MM.1S (cell line): ENCODE measurements at regions not wholly inside any gene's neighbourhood (a gene's known extent, or its start where the extent isn't known, plus 50 kb on each side); places are given as distances from the start of the nearest gene placed in this dataset.

Experiments
- DNase-seq: peaks from one replicate; pipeline ENCODE4 v3.0.0-alpha.2; 2015
- H2AFZ ChIP-seq: fragments of 300-600 bp; sonication (generic); 2 replicates; pipeline ENCODE4 v1.6.0; 2016; ENCODE audit warnings: antibody characterized with exemption, low read length
- H3F3A ChIP-seq: fragments of 300-600 bp; sonication (generic); 2 replicates; pipeline ENCODE4 v1.6.1; 2016; ENCODE audit warnings: mild to moderate bottlenecking, antibody characterized with exemption, low read length, moderate library complexity, mixed read lengths; ENCODE audit not compliant: insufficient read depth
- H3K27ac ChIP-seq: fragments of 300-600 bp; sonication (generic); 2 replicates; pipeline ENCODE4 v1.5.1; 2016; ENCODE audit warnings: mild to moderate bottlenecking, low read length
- H3K27me3 ChIP-seq: fragments of 300-600 bp; sonication (generic); replicated peaks from 2 replicates; pipeline ENCODE4 v1.6.0; 2016; ENCODE audit warnings: low read length; ENCODE audit not compliant: insufficient read depth
- H3K36me3 ChIP-seq: fragments of 300-600 bp; sonication (generic); replicated peaks from 2 replicates; pipeline ENCODE4 v1.6.1; 2016; ENCODE audit warnings: mild to moderate bottlenecking, low read length, mixed read lengths; ENCODE audit not compliant: insufficient read depth
- H3K4me1 ChIP-seq: fragments of 300-600 bp; sonication (generic); 2 replicates; pipeline ENCODE4 v1.6.1; 2016; ENCODE audit warnings: low read length, mixed read lengths
- H3K4me2 ChIP-seq: fragments of 300-600 bp; sonication (generic); 2 replicates; pipeline ENCODE4 v1.6.0; 2016; ENCODE audit warnings: low read depth, low read length
- H3K4me3 ChIP-seq: fragments of 300-600 bp; sonication (generic); 2 replicates; pipeline ENCODE4 v1.5.1; 2016; ENCODE audit warnings: low read length, mixed read lengths
- H3K79me2 ChIP-seq: fragments of 300-600 bp; sonication (generic); 2 replicates; pipeline ENCODE4 v1.6.1; 2016; ENCODE audit warnings: mixed run types, low read length, mixed read lengths
- H3K9ac ChIP-seq: fragments of 300-600 bp; sonication (generic); 2 replicates; pipeline ENCODE4 v1.6.1; 2016; ENCODE audit warnings: low read length, mixed read lengths
- H3K9me2 ChIP-seq: fragments of 300-600 bp; sonication (generic); replicated peaks from 2 replicates; pipeline ENCODE4 v1.6.1; 2016; ENCODE audit warnings: mild to moderate bottlenecking, low read length, mixed read lengths; ENCODE audit not compliant: insufficient read depth
- H3K9me3 ChIP-seq: fragments of 300-600 bp; sonication (generic); replicated peaks from 2 replicates; pipeline ENCODE4 v1.6.1; 2016; ENCODE audit warnings: mild to moderate bottlenecking, low read length, mixed read lengths; ENCODE audit not compliant: insufficient read depth
- H4K20me1 ChIP-seq: fragments of 300-600 bp; sonication (generic); 2 replicates; pipeline ENCODE4 v1.6.1; 2016; ENCODE audit warnings: mild to moderate bottlenecking, low read length, moderate library complexity, mixed read lengths; ENCODE audit not compliant: insufficient read depth
- EZH2 ChIP-seq: fragments of 300-600 bp; sonication (generic); optimal IDR thresholded peaks from 2 replicates; pipeline ENCODE3; 2017; ENCODE audit warnings: low read depth, mild to moderate bottlenecking, antibody characterized with exemption, low read length, mixed read lengths
- EZH2phosphoT487 ChIP-seq: fragments of 300-600 bp; sonication (generic); IDR thresholded peaks from 2 replicates; pipeline ENCODE4 v1.6.1; 2018; ENCODE audit warnings: antibody characterized with exemption, low read length
- TF ChIP-seq, protein P1 (sequence below): fragments of 300-600 bp; sonication (generic); IDR thresholded peaks from 2 replicates; pipeline ENCODE4 v1.5.1; 2016; ENCODE audit warnings: antibody characterized with exemption, low read length, mixed read lengths

DNA sequence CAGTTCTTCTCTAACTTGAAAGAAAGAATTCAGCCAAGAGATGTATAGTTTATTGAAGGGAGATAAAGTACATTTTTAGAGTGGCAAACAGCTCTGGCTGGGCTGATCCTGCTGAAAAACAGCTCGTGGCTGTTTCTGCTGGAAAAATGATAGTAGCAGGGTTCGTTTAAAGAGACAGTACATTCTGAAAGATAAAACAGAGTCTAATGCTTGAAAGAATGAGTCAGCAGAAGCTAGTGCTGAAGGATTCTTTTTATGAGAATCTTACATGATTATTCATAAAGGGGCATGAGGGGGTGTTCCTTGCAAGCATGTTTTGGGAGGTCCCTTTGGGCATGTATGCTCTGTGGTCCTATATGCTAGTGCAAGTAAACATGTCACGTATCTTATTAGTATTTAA lies 790.0 kb downstream of the PCDH18 start:
- no peaks in the 10 kb centered on the region for H3K9me2 ChIP-seq
- TF ChIP-seq EZH2phosphoT487: no peak
- no peak for TF ChIP-seq EZH2
- TF ChIP-seq, protein P1, sequence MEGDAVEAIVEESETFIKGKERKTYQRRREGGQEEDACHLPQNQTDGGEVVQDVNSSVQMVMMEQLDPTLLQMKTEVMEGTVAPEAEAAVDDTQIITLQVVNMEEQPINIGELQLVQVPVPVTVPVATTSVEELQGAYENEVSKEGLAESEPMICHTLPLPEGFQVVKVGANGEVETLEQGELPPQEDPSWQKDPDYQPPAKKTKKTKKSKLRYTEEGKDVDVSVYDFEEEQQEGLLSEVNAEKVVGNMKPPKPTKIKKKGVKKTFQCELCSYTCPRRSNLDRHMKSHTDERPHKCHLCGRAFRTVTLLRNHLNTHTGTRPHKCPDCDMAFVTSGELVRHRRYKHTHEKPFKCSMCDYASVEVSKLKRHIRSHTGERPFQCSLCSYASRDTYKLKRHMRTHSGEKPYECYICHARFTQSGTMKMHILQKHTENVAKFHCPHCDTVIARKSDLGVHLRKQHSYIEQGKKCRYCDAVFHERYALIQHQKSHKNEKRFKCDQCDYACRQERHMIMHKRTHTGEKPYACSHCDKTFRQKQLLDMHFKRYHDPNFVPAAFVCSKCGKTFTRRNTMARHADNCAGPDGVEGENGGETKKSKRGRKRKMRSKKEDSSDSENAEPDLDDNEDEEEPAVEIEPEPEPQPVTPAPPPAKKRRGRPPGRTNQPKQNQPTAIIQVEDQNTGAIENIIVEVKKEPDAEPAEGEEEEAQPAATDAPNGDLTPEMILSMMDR: no peak
- H3K4me3 ChIP-seq: no peak overlapping the region
- H4K20me1 ChIP-seq: no peaks in the 10 kb centered on the region
- no peaks in the 10 kb centered on the region for H3K4me1 ChIP-seq
- no peak for DNase-seq
- H3K9ac ChIP-seq: no peak overlapping the region
- H3K36me3 ChIP-seq: no peaks in the 10 kb centered on the region
- H2AFZ ChIP-seq: no peak overlapping the region
- no peaks in the 10 kb centered on the region for H3K79me2 ChIP-seq
- no peaks in the 10 kb centered on the region for H3F3A ChIP-seq
- H3K4me2 ChIP-seq: no peak overlapping the region
- no peaks in the 10 kb centered on the region for H3K27me3 ChIP-seq
- H3K9me3 ChIP-seq: no peaks in the 10 kb centered on the region
- no peak overlapping the region for H3K27ac ChIP-seq

DNA sequence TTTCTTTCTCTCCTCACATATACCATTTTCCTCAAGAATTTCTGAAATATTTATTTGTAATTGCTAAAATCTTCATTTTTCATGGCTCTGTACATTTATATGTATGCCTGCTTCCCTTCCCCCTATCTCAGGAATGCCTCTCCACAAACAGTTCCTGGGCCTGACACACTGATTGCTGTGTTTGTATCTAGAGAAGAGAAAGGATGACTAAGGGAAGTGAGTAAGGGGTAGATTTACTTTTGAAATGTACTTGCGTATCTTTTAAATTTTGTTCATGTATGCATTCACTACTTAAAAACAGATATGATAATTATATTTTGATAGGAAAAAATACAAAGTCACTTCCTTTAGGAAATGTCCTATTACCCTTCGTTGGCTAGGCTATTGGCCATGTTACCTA lies 790.8 kb downstream of the PCDH18 start:
- TF ChIP-seq, protein P1: no peak
- no peak for TF ChIP-seq EZH2phosphoT487
- TF ChIP-seq EZH2: no peak
- Histone ChIP-seq H3K4me3 (no peak overlapping the region), H3F3A (no peaks in the 10 kb centered on the region), H3K9me3 (no peaks in the 10 kb centered on the region), H3K27me3 (no peaks in the 10 kb centered on the region), H3K9ac (no peak overlapping the region), H2AFZ (no peak overlapping the region), H3K4me1 (no peaks in the 10 kb centered on the region), H3K4me2 (no peak overlapping the region), H3K36me3 (no peaks in the 10 kb centered on the region), H3K27ac (no peak overlapping the region), H4K20me1 (no peaks in the 10 kb centered on the region), H3K79me2 (no peaks in the 10 kb centered on the region), H3K9me2 (no peaks in the 10 kb centered on the region)
- no peak for DNase-seq

DNA sequence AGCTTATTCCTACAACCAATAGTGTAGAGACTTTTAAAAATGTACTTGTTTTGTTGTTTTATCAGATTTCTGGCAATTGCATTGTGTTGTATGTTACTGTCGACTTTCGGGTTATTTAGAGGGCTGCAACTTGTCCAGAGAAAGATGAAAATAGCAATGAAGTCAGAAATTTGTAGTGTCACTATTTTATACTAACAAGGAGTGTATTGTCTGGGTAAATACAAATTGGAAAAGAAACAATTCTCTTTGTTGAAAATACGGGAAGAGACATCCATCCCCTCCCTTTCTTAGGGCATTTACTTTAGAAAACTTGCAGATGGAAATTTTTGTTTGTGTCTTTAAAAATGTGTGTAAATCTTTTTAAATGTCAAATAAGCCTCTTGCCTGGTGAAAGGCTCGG lies 792.0 kb downstream of the PCDH18 start:
- Histone ChIP-seq H3K9ac (no peak overlapping the region), H3K27ac (no peak overlapping the region), H3K9me2 (no peaks in the 10 kb centered on the region), H3K4me3 (no peak overlapping the region), H3K9me3 (no peaks in the 10 kb centered on the region), H2AFZ (no peak overlapping the region), H3K4me2 (no peak overlapping the region), H3K4me1 (no peaks in the 10 kb centered on the region), H3K36me3 (no peaks in the 10 kb centered on the region), H3K27me3 (no peaks in the 10 kb centered on the region), H4K20me1 (no peaks in the 10 kb centered on the region), H3K79me2 (no peaks in the 10 kb centered on the region), H3F3A (no peaks in the 10 kb centered on the region)
- TF ChIP-seq EZH2 (no peak), EZH2phosphoT487 (no peak)
- TF ChIP-seq, protein P1: no peak
- no peak for DNase-seq
